ENCODE measurements at regions not wholly inside any gene's neighbourhood (a gene's known extent, or its start where the extent isn't known, plus 50 kb on each side); places are given as distances from the start of the nearest gene placed in this dataset.
"Not testable (repeated sequence)": the region's sequence is repeated elsewhere in the genome, so short reads cannot be mapped to it uniquely, and the experiment has no call there.

GRCh38 chr1:30575066-30575465 lies 148.3 kb downstream of the MATN1 start:
- DNase-seq (ENCODE audit: extremely low read depth, low read depth): no peak

- no peak for DNase-seq (ENCODE audit: extremely low read depth, low read depth)
Measured at GRCh38 chr1:30572192-30572591, 151.2 kb downstream of the MATN1 start.

- no peak for DNase-seq (ENCODE audit: extremely low read depth, low read depth)
Measured at GRCh38 chr1:30571380-30571779, 152.0 kb downstream of the MATN1 start.

GRCh38 chr1:30569384-30569783 lies 154.0 kb downstream of the MATN1 start:
- DNase-seq (ENCODE audit: extremely low read depth, low read depth): no peak

GRCh38 chr1:30562559-30562958 lies 160.8 kb downstream of the MATN1 start:
- DNase-seq (ENCODE audit: extremely low read depth, low read depth): no peak

- no peak for DNase-seq (ENCODE audit: extremely low read depth, low read depth)
Measured at GRCh38 chr1:30551603-30552002, 171.8 kb downstream of the MATN1 start.

- no peak for DNase-seq (ENCODE audit: extremely low read depth, low read depth)
Measured at GRCh38 chr1:30550365-30551220, 172.8 kb downstream of the MATN1 start.

- not testable (repeated sequence) for DNase-seq (ENCODE audit: extremely low read depth, low read depth)
Measured at GRCh38 chr1:30549872-30550271, 173.5 kb downstream of the MATN1 start.

GRCh38 chr1:30548294-30548693 lies 175.1 kb downstream of the MATN1 start:
- DNase-seq (ENCODE audit: extremely low read depth, low read depth): no peak

- not testable (repeated sequence) for DNase-seq (ENCODE audit: extremely low read depth, low read depth)
Measured at GRCh38 chr1:30547326-30547725, 176.1 kb downstream of the MATN1 start.

- DNase-seq (ENCODE audit: extremely low read depth, low read depth): no peak
Measured at GRCh38 chr1:30545365-30545764, 178.0 kb downstream of the MATN1 start.

- DNase-seq (ENCODE audit: extremely low read depth, low read depth): no peak
Measured at GRCh38 chr1:30541721-30542485, 181.5 kb downstream of the MATN1 start.

GRCh38 chr1:30540611-30541192 lies 182.7 kb downstream of the MATN1 start:
- DNase-seq (ENCODE audit: extremely low read depth, low read depth): no peak

GRCh38 chr1:30539884-30540283 lies 183.5 kb downstream of the MATN1 start:
- no peak for DNase-seq (ENCODE audit: extremely low read depth, low read depth)

- DNase-seq (ENCODE audit: extremely low read depth, low read depth): no peak
Measured at GRCh38 chr1:30538993-30539867, 184.2 kb downstream of the MATN1 start.

- no peak for DNase-seq (ENCODE audit: extremely low read depth, low read depth)
Measured at GRCh38 chr1:30538226-30538992, 185.0 kb downstream of the MATN1 start.

GRCh38 chr1:30537279-30537678 lies 186.1 kb downstream of the MATN1 start:
- no peak for DNase-seq (ENCODE audit: extremely low read depth, low read depth)

- DNase-seq (ENCODE audit: extremely low read depth, low read depth): no peak
Measured at GRCh38 chr1:30536530-30536929, 186.9 kb downstream of the MATN1 start.

- no peak for DNase-seq (ENCODE audit: extremely low read depth, low read depth)
Measured at GRCh38 chr1:30535595-30536325, 187.6 kb downstream of the MATN1 start.

Data from NCI-H460 (cell line).